Fibroblast of upper back skin (primary cell): ENCODE measurements at regions not wholly inside any gene's neighbourhood (a gene's known extent, or its start where the extent isn't known, plus 50 kb on each side); places are given as distances from the start of the nearest gene placed in this dataset.

Source experiments
- DNase-seq: peaks from one replicate; pipeline ENCODE4 v3.0.0-alpha.2; 2013

- no peak for DNase-seq
Measured at GRCh38 chr4:75101906-75102786, 169.2 kb downstream of the PARM1 start.
